HK-2 (cell line): ENCODE measurements at regions not wholly inside any gene's neighbourhood (a gene's known extent, or its start where the extent isn't known, plus 50 kb on each side); places are given as distances from the start of the nearest gene placed in this dataset.

Experiments
- DNase-seq: peaks from one replicate; pipeline ENCODE4 v3.0.0-alpha.2; 2018; ENCODE audit not compliant: unreplicated experiment

DNA sequence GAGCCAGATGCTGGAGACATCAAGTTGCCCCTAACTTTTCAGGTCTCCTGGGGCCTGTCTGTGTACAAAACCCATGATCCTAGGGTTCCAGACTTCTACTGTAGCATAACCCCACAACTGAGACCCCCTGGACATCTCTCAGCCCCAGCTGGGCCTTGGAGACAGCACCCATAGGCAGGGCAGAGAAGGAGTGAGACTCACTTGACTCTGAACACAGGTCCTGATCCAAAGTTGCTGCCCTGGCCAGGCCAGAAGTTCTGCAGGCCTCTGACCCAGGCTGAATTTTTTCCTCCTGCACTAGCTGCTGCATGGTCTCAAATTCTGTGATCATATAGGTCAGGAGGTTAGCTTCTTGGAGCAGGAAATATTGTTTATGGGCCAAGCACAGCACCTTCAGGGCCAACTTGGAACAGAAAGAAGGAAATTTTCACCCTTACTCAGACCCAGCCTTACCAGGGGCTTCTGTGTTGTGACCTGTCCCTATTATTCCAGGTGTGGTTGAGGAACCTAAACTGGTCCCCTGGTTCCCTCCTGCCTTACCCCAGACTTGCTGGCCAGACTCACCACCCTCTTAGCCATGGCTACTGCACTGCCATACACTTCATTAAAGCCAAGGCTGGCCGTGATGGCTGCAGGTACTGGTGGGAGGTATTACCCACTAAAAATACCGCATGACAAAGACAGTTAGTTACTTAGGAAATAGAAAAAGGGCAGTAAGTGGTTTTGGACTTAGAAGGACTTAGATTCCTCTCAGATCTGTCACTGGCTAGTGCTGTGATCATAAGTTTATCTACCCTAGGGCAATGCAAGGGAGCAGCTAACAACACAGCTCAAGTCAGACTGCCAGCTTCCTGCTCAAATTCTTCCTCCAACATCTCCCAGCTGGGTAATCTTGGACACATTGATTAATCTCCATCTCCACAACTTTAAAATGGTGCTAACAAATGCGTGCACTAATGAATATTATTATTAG, 2180.1 kb downstream of the TP53TG3F start:
- no peak for DNase-seq

DNA sequence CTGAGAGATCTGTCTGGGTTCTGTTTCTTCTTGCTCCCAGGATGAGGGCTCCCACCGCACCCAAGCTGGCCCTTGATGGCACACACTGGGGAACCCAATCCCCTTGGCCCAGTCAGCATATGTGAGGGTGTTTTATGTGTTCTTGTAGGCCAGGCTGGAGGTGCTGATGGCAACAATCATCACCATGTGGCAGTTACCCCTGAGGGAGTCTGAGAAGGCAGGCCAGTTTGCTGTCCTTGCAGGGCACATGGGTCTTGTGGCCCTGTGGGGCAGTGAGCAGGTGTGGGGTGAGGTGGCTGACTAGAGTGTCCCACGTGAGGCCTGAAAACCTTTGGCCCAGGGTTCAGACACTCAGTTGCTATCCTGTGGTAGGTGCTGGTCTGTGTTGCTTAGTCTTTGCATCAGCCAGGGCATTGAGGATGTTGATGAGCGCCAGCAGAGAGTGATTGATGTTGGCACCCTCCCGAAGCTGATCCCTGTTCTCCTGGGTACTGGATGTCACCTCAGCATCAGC, 2183.0 kb downstream of the TP53TG3F start:
- no peak for DNase-seq

DNA sequence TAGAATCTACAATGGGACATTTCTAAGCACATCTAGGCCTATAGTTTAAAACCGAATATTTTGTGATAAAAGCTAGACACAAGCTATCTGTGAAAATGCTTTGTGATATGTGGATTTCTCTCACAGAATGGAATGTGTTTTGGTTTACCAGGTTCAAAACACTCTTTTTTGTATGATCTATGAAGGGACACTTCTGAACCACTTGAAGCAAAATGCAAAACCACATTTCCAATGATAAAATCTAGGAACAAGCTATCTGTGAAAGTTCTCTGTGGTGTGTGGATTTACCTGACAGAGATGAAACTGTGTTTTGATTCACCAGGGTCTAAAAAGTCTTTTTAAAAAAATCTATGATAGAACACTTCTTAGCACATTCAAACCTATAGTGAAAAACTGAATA, 2192.4 kb downstream of the TP53TG3F start:
- DNase-seq = no peak

DNA sequence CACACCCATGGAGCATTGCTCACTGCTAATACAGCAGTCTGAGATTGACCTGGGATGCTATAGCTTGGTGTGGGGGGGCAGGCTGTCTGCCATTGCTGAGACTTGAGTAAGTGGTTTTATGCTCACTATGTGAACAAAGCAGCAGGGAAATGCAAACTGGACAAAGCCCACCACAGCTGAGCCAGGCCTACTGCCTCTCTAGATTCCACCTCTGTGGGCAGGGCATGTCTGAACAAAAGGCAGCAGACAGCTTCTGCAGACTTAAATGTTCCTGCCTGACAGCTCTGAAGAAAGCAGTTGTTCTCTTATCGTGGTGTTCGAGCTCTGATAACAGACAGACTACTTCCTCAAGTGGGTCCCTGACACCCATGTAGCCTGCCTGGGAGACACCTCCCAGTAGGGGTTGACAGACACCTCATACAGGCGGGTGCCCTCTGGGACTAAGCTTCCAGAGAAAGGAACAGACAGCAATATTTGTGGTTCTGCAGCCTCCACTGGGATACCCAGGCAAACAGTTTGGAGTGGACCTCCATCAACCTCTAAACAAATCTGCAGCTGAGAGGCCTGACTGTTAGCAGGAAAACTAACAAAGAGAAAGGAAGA, 2204.8 kb downstream of the TP53TG3F start:
- no peak for DNase-seq

DNA sequence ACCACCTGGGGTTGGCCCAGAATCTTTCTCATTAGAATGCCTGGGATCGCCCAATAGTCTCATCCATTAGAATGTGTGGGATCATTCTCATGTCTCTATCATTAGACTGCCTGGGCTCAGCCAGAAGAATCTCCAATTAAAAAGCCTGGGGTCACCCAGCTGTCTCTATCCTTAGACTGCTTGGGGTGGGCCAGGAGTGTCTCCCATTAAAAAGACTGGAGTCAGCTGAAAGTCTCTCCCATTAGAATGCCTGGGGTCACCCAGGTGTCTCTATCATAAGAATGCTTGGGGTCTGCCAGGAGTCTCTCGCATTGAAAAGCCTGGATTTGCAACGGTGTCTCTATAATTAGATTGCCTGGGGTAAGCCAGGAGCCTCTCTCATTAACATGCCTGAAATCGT, 2225.7 kb downstream of the TP53TG3F start:
- DNase-seq = no peak

DNA sequence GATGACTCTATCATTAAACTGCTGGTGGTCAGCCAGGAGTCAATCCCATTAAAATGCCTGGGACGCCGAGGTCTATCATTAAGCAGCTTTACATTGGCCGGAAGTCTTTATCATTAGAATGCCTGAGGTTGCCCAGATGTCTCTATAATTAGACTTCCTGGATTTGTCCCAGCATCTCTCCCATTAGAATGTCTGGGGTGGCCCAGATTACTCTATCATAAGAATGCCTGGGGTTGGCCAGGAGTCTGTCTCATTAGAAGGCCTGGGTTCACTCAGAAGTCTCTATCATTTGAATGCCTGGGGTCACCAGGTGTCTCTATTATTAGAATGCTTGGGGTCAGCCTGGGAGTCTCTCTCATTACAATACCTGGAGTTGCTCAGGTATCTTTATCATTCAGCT, 2227.2 kb downstream of the TP53TG3F start:
- DNase-seq = no peak

DNA sequence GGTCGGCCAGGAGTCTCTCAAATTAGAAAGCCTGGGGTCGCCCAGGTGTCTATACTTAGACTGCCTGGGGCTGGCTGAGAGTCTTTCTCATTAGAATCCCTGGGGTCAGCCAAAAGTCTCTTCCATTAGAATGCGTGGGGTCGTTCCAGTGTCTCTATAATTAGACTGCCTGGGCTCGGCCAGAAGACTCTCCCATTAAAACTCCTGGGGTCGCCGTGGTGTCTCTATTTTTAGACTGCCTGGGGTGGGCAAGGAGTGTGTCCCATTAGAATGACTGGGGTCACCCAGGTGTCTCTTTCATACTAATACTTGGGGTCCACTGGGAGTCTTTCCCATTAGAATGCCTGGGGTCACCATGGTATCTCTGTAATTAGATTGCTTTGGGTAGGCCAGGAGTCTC, 2227.7 kb downstream of the TP53TG3F start:
- no peak for DNase-seq

DNA sequence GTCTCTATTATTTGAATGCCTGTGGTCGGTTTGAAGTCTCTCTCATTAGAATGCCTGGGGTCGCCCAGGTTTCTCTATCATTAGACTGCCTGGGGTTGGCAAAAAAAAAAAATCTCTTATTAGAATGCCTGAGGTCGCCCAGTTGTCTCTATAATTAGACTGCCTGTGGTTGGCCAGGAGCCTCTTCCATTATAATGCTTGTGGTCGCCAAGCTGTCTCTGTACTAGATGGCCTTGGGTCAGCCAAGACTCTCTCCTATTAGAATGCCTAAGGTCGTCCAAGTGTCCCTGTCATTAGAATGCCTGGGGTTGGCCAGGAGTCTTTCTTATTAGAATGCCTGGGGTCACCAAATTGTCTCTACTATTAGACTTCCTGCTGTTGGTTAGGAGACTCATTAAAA, 2228.4 kb downstream of the TP53TG3F start:
- DNase-seq = no peak

DNA sequence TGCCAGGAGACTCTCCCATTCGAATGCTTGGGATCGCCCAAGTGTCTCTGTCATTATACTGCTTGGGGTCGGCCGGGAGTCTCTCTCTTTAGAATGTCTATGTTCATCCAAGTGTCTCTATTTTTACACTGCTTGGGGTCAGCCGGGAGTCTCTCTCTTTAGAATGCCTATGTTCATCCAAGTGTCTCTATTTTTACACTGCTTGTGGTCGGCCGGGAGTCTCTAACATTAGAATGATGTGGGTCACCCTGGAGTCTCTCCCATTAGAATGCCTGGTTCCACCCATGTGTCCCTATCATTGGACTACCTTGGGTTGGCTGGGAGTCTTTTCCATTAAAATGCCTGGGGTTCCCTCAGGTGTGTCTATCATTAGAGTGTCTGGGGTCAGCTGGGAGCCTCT, 2230.4 kb downstream of the TP53TG3F start:
- DNase-seq = no peak

DNA sequence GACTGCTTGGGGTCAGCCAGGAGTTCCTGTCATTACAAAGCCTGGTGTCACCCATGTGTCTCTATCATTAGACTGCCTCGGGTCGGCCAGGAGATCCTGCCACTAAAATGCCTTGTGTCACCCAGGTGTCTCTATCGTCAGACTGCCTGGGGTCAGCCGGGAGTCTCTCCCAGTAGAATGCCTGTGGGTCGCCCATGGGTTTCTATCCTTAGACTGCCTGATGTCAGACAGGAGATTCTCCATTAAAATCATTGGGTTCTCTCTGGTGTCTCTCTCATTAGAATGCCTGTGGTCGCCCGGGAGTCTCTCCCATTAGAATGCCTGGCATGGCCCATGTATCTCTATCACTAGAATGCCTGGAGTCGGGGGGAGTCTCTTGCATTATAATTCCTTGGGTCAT, 2231.0 kb downstream of the TP53TG3F start:
- DNase-seq = no peak

DNA sequence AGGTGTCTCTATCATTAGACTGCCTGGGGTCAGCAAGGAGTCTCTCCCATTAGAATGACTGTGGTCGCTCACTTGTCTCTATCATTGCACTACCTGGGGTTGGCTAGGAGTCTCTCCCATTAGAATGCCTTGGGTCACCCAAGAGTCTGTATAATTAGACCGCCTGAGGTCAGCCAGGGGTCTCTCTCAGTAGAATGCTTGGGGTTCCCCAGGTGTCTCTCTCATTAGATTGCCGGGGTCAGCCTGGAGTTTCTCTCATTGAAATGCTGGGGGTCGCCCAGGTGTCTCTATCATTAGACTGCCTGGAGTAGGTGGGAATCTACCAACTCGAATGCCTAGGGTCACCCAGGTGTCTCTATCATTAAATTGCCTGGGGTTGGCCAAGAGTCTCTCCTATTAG, 2231.6 kb downstream of the TP53TG3F start:
- DNase-seq = no peak

DNA sequence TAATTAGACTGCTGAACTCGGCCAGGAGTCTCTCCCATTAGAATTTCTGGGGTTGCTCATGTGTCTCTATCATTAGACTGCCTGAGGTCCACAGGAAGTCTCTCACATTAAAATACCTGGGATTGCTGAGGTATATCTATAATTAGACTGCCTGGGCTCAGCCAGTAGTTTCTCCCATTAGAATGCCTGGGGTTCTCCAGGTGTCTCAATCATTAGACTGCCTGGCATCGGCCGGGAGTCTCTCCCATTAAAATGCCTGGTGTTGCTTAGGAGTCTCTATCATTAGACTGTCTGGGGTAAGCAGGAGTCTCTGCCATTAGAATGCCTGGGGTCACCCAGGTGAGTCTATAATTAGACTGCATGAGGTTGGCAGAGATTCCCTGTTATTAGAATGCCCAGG, 2233.4 kb downstream of the TP53TG3F start:
- DNase-seq = no peak

DNA sequence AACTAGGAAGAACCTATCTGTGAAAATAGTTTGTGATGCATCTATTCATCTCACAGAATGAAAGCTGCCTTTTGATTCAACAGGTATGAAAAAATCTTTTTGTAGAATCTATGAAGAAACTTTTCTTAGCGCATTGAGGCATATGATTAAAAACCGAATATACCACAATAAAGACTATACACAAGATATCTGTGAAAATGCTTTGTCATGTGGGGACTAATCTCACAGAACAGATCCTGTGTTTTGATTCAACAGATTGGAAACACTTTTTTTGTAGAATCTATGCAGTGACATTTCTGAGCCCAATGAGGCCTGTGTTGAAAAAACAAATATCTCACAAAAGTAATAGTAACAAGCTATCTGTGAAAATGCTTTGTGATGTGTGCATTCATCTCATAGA, 2247.5 kb downstream of the TP53TG3F start:
- DNase-seq = no peak

DNA sequence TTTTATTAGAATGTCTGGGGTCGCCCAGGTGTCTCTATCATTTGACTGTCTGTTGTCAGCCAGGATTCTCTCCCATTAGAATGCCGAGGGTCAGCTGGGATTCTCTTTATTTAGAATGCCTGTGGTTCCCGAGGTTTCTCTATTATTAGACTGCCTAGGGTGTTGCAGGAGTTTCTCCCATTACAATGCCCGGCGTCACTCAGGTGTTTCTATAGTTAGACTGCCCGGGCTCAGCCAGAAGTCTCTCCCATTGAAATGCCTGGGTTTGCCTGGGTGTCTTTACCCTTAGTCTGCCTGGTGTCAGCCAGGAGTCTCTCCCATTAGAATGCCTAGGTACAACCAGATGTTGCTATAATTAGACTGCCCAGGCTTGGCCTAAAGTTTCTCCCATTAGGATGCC, 2252.0 kb downstream of the TP53TG3F start:
- no peak for DNase-seq

DNA sequence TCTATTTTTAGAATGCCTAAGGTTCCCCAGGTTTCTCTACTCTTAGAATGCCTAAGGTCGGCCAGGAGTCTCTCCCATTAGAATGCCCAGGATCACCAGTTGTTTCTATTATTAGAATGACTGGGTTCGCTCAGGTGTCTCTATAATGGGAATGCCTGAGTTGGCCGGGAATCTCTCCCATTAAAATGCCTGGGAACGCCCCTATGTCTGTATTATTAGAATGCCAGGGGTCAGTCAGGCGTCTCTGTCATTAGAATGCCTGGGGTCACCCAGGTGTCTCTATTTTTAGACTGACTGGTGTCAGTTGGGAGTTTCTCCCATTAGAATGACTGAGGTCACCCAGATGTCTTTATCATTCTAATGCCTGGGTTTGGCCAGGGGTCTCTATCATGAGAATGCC, 2252.5 kb downstream of the TP53TG3F start:
- no peak for DNase-seq

DNA sequence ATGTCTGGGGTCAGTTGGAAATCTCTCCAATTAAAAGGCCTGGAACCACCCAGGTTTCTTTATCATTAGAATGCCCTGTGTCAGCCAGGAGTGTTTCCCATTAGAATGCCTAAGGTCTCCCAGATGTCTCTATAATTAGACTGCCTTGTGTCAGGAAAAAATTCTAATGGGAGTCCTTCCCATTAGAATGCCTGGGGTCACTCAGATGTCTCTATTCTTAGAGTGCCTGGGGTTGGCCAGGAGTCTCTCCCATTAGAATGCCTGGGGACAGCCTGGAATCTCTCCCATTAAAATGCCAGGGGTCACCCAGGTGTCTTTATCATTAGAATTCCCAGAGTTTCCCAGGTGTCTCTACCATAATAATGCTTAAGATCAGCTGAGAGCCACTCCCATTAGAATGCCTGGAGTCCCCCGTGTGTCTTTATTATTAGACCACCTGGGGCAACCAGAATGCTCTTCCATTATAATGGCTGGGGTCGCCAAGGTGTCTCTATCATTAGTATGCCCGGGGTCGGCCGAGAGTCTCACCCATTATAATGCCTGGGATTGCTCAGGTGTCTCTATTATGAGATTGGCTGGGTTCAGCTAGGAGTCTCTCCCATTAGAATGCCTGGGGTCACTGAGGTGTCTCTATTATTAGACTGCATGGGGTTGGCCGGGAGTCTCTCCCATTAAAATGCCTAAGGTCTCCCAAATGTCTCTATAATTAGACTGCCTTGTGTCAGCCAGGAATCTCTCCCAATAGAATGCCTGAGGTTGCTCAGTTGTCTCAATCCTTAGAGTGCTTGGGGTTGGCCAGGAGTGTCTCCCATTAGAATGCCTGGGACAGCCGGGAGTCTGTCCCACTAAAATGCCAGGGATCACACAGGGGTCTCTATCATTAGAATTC, 2254.6 kb downstream of the TP53TG3F start:
- DNase-seq = no peak

DNA sequence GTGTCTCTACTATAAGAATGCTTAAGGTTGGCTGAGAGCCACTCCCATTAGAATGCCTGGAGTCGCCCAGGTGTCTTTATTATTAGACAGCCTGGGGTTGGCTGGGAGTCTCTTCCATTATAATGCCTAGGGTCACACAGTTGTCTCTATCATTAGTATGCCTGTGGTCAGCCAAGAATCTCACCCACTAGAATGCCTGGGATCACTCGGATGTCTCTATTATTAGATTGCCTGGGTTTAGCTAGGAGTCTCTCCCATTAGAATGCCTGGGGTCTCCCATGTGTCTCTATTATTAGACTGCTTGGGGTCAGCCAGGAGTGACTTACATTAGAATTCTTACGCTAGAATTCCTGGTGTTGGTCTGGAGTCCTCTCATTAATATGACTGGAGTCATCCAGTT, 2255.3 kb downstream of the TP53TG3F start:
- no peak for DNase-seq

DNA sequence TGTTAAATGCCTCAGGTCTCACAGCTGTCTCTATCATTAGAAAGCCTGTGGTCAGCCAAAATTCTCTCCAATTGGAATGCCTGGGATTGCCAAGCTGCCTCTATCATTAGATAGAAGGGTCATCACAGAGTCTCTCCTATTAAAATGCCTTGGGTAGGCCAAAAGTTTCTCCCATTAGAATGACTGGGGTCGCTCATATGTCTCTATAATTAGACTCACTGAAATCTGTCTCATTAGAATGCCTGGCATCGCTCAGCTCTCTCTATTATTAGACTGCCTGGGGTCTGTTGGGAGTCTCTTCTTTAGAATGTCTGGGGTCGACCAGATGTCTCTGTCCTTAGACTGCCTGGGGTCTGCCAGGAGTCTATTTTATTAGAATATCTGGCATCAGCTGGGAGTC, 2265.1 kb downstream of the TP53TG3F start:
- DNase-seq = no peak

DNA sequence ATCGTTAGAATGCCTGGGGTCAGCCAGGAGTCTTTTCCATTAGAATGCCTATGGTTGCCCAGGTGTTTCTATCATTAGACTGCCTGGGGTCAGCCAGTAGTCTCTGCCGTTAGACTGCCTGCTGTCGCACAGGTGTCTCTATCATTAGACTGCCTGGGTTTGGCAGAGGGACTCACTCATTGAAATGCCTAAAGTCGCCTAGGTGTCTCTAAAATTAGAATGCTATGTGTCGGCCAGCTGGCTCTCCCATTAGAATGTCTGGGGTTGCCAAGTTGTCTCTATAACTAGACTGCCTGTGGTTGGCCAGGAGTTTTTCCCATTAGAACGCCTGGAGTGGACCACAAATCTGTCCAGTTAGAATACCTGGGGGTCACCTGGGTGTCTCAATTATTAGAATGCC, 2266.5 kb downstream of the TP53TG3F start:
- DNase-seq = no peak

DNA sequence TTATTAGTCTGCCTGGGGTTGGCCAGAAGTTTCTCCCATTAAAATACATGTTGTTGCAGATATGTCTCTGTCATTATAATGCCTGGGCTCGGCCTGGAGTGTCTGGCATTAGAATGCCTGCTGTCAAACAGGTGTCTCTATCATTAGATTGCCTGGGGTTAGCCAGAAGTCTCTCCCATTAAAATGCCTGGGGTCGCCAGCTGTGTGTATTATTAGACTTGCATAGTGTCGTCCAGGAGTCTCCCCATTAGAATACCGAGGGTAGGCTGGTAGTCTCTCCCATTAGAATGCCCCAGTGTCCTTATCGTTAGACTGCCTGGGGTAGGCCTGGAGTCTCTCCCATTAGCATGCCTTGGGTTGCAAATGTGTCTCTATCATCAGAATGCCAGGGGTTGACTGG, 2270.8 kb downstream of the TP53TG3F start:
- DNase-seq = no peak

DNA sequence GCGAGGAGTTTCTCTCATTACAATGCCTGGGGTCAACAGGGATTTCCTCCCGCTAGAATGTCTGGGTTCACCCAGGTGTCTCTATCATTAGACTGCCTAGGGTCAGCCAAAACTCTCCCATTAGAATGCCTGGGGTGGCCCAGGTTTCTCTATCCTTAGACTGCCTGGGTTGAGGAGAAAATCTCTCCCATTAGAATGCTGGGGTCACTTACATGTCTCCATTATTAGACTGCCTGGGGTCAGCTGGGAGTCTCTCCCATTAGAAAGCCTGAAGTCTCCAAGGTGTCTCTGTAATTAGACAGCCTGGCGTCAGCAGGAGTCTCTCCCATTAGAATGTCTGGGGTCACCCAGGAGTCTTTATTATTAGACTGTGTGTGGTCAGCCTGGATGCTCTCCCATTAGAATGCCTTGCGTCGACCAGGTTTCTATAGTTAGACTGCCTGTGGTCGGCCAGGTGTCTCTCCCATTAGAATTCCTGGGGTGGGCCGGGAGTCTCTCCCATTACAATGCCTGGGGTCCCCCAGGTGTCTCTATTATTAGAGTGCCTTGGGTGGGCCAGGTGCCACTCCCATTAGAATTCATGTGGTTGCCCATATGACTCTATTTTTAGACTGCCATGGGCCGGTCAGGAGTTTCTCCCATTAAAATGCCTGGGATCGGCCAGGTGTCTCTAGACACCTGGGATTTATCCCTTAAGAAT, 2272.1 kb downstream of the TP53TG3F start:
- no peak for DNase-seq
